H1 (cell line): ENCODE measurements at regions not wholly inside any gene's neighbourhood (a gene's known extent, or its start where the extent isn't known, plus 50 kb on each side); places are given as distances from the start of the nearest gene placed in this dataset.

Experiments
- CTCF ChIA-PET: fragments of 300-600 bp; sonication (Branson Sonifier 250); formaldehyde crosslinking; loops from one replicate; lab custom pipeline; 2021; ENCODE audit not compliant: partially characterized antibody; lab: Charles Lee
- POLR2A ChIA-PET: fragments of 300-600 bp; sonication (Branson Sonifier 250); formaldehyde crosslinking; loops from one replicate; lab custom pipeline; 2021; ENCODE audit warnings: inconsistent platforms; ENCODE audit not compliant: partially characterized antibody; lab: Charles Lee
- DNase-seq, 2 experiments: peaks; one replicate each; pipeline versions ENCODE4 v3.0.0 to v3.0.0-alpha.2; 2010 to 2022; ENCODE audit warnings: low spot score in 2 of 2, low read depth in 1 of 2, mixed read lengths in 1 of 2
- FAIRE-seq: peaks from 2 replicates; lab custom pipeline; 2011; peaks lifted over from hg19 to GRCh38; lab: Jason Lieb, UNC
- H2AFZ ChIP-seq: 2 replicates; pipeline ENCODE4 v1.8.1; 2012; ENCODE audit warnings: low read length, inconsistent platforms
- H2AK5ac ChIP-seq: 2 replicates; pipeline ENCODE4 v1.6.1; 2013; ENCODE audit warnings: low read depth, low read length
- H2BK120ac ChIP-seq: replicated peaks from 2 replicates; pipeline ENCODE3; 2013; ENCODE audit warnings: low read depth, low read length, inconsistent platforms
- H2BK12ac ChIP-seq: 2 replicates; pipeline ENCODE4 v1.6.1; 2013; ENCODE audit warnings: low read depth, low read length
- H2BK15ac ChIP-seq: 2 replicates; pipeline ENCODE4 v1.6.1; 2013; ENCODE audit warnings: low read length
- H2BK20ac ChIP-seq: 2 replicates; pipeline ENCODE4 v1.6.1; 2013; ENCODE audit warnings: low read length
- H2BK5ac ChIP-seq: 2 replicates; pipeline ENCODE4 v1.6.1; 2013; ENCODE audit warnings: low read depth, low read length
- H3K14ac ChIP-seq: 2 replicates; pipeline ENCODE4 v1.6.1; 2013; ENCODE audit warnings: inconsistent platforms; ENCODE audit not compliant: insufficient read length
- H3K18ac ChIP-seq: 2 replicates; pipeline ENCODE4 v1.6.1; 2013; ENCODE audit warnings: low read length; ENCODE audit errors: extremely low read depth
- H3K23ac ChIP-seq: 2 replicates; pipeline ENCODE4 v1.6.1; 2013; ENCODE audit warnings: inconsistent platforms; ENCODE audit not compliant: insufficient read length
- H3K23me2 ChIP-seq: 2 replicates; pipeline ENCODE4 v1.6.1; 2013; ENCODE audit warnings: low read depth, low read length
- H3K27ac ChIP-seq: 2 replicates; pipeline ENCODE4 v1.6.1; 2011; ENCODE audit warnings: low read depth, low read length, inconsistent platforms
- H3K27me3 ChIP-seq, 4 experiments: replicated peaks in 1 of 4; 1 replicate in 1 of 4; 2 replicates in 3 of 4; pipeline versions ENCODE4 v1.6.1 to v1.8.1; 2011 to 2013; ENCODE audit warnings: low read length in 3 of 4, mild to moderate bottlenecking in 3 of 4, inconsistent platforms in 2 of 4, mixed read lengths in 2 of 4, moderate library complexity in 1 of 4; ENCODE audit not compliant: control insufficient read depth in 3 of 4, insufficient read depth in 3 of 4; ENCODE audit errors: extremely low read depth in 1 of 4
- H3K36me3 ChIP-seq, 4 experiments: 2 replicates each; pipeline versions ENCODE4 v1.6.1 to v1.8.1; 2011 to 2013; ENCODE audit warnings: mild to moderate bottlenecking in 4 of 4, low read length in 3 of 4, moderate library complexity in 2 of 4, control low read depth in 1 of 4, inconsistent platforms in 1 of 4; ENCODE audit not compliant: insufficient read depth in 4 of 4, control insufficient read depth in 2 of 4
- H3K4ac ChIP-seq: replicated peaks from 2 replicates; pipeline ENCODE3; 2013; ENCODE audit warnings: low read length, low read depth, mixed read lengths, inconsistent platforms; ENCODE audit not compliant: insufficient read length
- H3K4me1 ChIP-seq, 4 experiments: replicated peaks in 1 of 4; 1 replicate in 1 of 4; 2 replicates in 3 of 4; pipeline versions ENCODE4 v1.6.1 to v1.8.1; 2011 to 2013; ENCODE audit warnings: low read length in 3 of 4, inconsistent platforms in 2 of 4, mixed read lengths in 1 of 4; ENCODE audit not compliant: insufficient read depth in 4 of 4, control insufficient read depth in 3 of 4
- H3K4me2 ChIP-seq, 2 experiments: 2 replicates each; pipeline versions ENCODE4 v1.6.1 to v1.8.1; 2011 to 2013; ENCODE audit warnings: low read depth in 2 of 2, low read length in 2 of 2, control low read depth in 1 of 2, inconsistent platforms in 1 of 2, mild to moderate bottlenecking in 1 of 2; ENCODE audit not compliant: insufficient read depth in 1 of 2
- H3K4me3 ChIP-seq, 4 experiments: fragments of 200-600, 300-600 bp in 1 of 4; sonication (generic), shearing (Covaris generic), sonication (Bioruptor Twin) in 1 of 4; 2 replicates each; pipeline versions ENCODE4 v1.5.1 to v1.8.1; 2011 to 2016; ENCODE audit warnings: low read length in 4 of 4, low read depth in 3 of 4, control low read depth in 2 of 4, inconsistent platforms in 2 of 4, mild to moderate bottlenecking in 2 of 4, mixed read lengths in 1 of 4, moderate library complexity in 1 of 4; ENCODE audit not compliant: insufficient read depth in 2 of 4; ENCODE audit errors: extremely low read depth in 1 of 4
- H3K56ac ChIP-seq: replicated peaks from 2 replicates; pipeline ENCODE3; 2013; ENCODE audit warnings: low read depth, mild to moderate bottlenecking, mixed read lengths, low read length, inconsistent platforms; ENCODE audit not compliant: insufficient read length
- H3K79me1 ChIP-seq: 2 replicates; pipeline ENCODE4 v1.6.1; 2013; ENCODE audit warnings: low read depth, low read length, control low read depth
- H3K79me2 ChIP-seq, 2 experiments: 2 replicates each; pipeline versions ENCODE4 v1.6.1 to v1.8.1; 2012 to 2013; ENCODE audit warnings: low read length in 2 of 2, mild to moderate bottlenecking in 2 of 2, inconsistent platforms in 1 of 2; ENCODE audit not compliant: insufficient read depth in 2 of 2, control insufficient read depth in 1 of 2
- H3K9ac ChIP-seq, 4 experiments: replicated peaks in 1 of 4; 1 replicate in 1 of 4; 2 replicates in 3 of 4; pipeline versions ENCODE4 v1.6.1 to v1.8.1; 2011 to 2013; ENCODE audit warnings: low read depth in 3 of 4, low read length in 3 of 4, control low read depth in 2 of 4, mild to moderate bottlenecking in 2 of 4, moderate library complexity in 2 of 4, inconsistent platforms in 1 of 4; ENCODE audit errors: extremely low read depth in 1 of 4
- H3K9me3 ChIP-seq, 2 experiments: 2 replicates each; pipeline versions ENCODE4 v1.6.1 to v1.8.1; 2012 to 2013; ENCODE audit warnings: mild to moderate bottlenecking in 2 of 2, moderate library complexity in 2 of 2, control low read depth in 1 of 2, inconsistent platforms in 1 of 2, low read depth in 1 of 2, low read length in 1 of 2, mixed read lengths in 1 of 2; ENCODE audit not compliant: insufficient read depth in 2 of 2
- H4K20me1 ChIP-seq, 2 experiments: replicated peaks in 1 of 2; 2 replicates each; pipeline versions ENCODE3 to v1.8.1; 2011 to 2013; ENCODE audit warnings: inconsistent platforms in 2 of 2, low read length in 2 of 2, mild to moderate bottlenecking in 1 of 2; ENCODE audit not compliant: insufficient read depth in 2 of 2, control insufficient read depth in 1 of 2
- H4K5ac ChIP-seq: 2 replicates; pipeline ENCODE4 v1.6.1; 2013; ENCODE audit warnings: low read length, low read depth, mixed read lengths, inconsistent platforms; ENCODE audit not compliant: insufficient read length
- H4K8ac ChIP-seq: 2 replicates; pipeline ENCODE4 v1.8.0; 2013; ENCODE audit warnings: mild to moderate bottlenecking, moderate library complexity, low read length, inconsistent platforms; ENCODE audit not compliant: insufficient read depth; ENCODE audit errors: extremely low read depth
- H4K91ac ChIP-seq: replicated peaks from 2 replicates; pipeline ENCODE3; 2013; ENCODE audit warnings: low read length, mixed read lengths, inconsistent platforms; ENCODE audit not compliant: insufficient read length
- ASH2L ChIP-seq: fragments of 200-600, 300-600 bp; sonication (generic); IDR thresholded peaks from one replicate; pipeline ENCODE4 v1.7.1; 2017; ENCODE audit warnings: low read length
- EP300 ChIP-seq, 2 experiments: IDR thresholded peaks; 1 replicate in 1 of 2; 2 replicates in 1 of 2; pipeline ENCODE4 v1.6.1; 2011 to 2012; ENCODE audit warnings: low read depth in 2 of 2, low read length in 2 of 2, mild to moderate bottlenecking in 2 of 2, borderline replicate concordance in 1 of 2, inconsistent platforms in 1 of 2, moderate library complexity in 1 of 2
- JUN ChIP-seq: IDR thresholded peaks from 2 replicates; pipeline ENCODE4 v1.6.1; 2011; ENCODE audit warnings: low read depth, mild to moderate bottlenecking, improper control_type of control experiment, low read length
- KDM1A ChIP-seq: fragments of 200-600, 300-600 bp; sonication (generic); IDR thresholded peaks from 2 replicates; pipeline ENCODE4 v1.7.1; 2016; ENCODE audit warnings: mild to moderate bottlenecking, low read length, borderline replicate concordance
- NRF1 ChIP-seq: IDR thresholded peaks from 2 replicates; pipeline ENCODE4 v1.6.1; 2011; ENCODE audit warnings: mild to moderate bottlenecking, low read depth, low read length, improper control_type of control experiment
- RBBP5 ChIP-seq: IDR thresholded peaks from 2 replicates; pipeline ENCODE4 v1.7.1; 2012; ENCODE audit warnings: low read depth, mild to moderate bottlenecking, inconsistent platforms, low read length, moderate library complexity, borderline replicate concordance
- TAF1 ChIP-seq: IDR thresholded peaks from 2 replicates; pipeline ENCODE4 v1.6.1; 2011; ENCODE audit warnings: mild to moderate bottlenecking, low read depth, low read length
- WGBS, 2 experiments: shearing (Covaris generic) in 1 of 2; methylation state at CpG; one replicate each; pipeline versions ENCODE4 v1.1.6 to v1.1.7; 2013 to 2015; ENCODE audit warnings: low lambda C conversion rate in 2 of 2, mixed read lengths in 2 of 2, inconsistent platforms in 1 of 2, low coverage in 1 of 2, missing lambda C conversion rate in 1 of 2; ENCODE audit not compliant: insufficient replicate concordance in 2 of 2, insufficient coverage in 1 of 2, insufficient read length in 1 of 2; ENCODE audit errors: extremely low coverage in 1 of 2, missing lambda C conversion rate in 1 of 2; 5-methylcytosine and 5-hydroxymethylcytosine counted together

DNA sequence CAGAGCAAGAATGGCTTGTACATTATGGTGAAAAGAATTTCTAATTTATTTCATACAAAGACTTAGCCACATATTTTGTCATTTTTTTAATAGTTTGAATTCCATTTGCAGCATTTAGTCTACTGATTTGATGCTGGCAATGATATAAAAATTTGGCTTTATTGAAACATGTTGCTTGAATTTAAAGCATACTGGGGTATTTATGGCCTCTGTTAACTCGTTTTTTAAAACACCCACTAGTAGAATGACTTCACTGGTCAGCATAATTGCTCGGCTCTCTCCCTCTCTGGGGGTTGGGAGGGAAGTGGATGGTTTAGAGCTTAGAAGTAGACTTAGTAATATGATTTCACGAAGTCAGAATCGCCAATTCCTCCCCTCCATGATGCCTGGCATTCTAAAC, 354.9 kb upstream of the HTR2A start:
- H2AFZ ChIP-seq, result no peak overlapping the region
- H4K8ac ChIP-seq, result no peak overlapping the region
- H2BK15ac ChIP-seq, result no peak overlapping the region
- no peaks in the 10 kb centered on the region for H3K36me3 ChIP-seq
- no peaks in the 10 kb centered on the region for H3K23me2 ChIP-seq
- H3K4me2 ChIP-seq, result no peak overlapping the region
- H3K4me1 ChIP-seq, result no peaks in the 10 kb centered on the region
- no peak overlapping the region for H2BK120ac ChIP-seq
- H3K27ac ChIP-seq, result no peak overlapping the region
- H3K79me2 ChIP-seq, result no peaks in the 10 kb centered on the region
- H4K20me1 ChIP-seq, result no peaks in the 10 kb centered on the region
- no peak overlapping the region for H3K18ac ChIP-seq
- no peak overlapping the region for H2BK20ac ChIP-seq
- no peak for DNase-seq
- POLR2A ChIA-PET, result no interaction called here
- H2BK5ac ChIP-seq, result no peak overlapping the region
- no peak overlapping the region for H4K5ac ChIP-seq
- whole genome bisulfite sequencing, 2 experiments, result 88% methylated on average over 4 of the region's 4 CpGs; no CpG with 5 or more reads in 1 of the 2 experiments
- no peak overlapping the region for H3K23ac ChIP-seq
- TF ChIP-seq NRF1, result no peak
- no peak for TF ChIP-seq ASH2L
- TF ChIP-seq EP300 (IDR thresholded peaks at IDR 0.05; ENCODE audit: borderline replicate concordance in 1 of 2, low read depth in 2 of 2, low read length in 2 of 2), result no peak
- no peak for TF ChIP-seq TAF1
- TF ChIP-seq KDM1A, result no peak
- no peak for TF ChIP-seq RBBP5
- no peak for TF ChIP-seq JUN
- TF ChIP-seq, all 59 proteins: peak for 0
- FAIRE-seq, result no peak
- Histone ChIP-seq H3K9ac (no peak overlapping the region), H2BK12ac (no peak overlapping the region), H4K91ac (no peak overlapping the region), H3K14ac (no peak overlapping the region), H2AK5ac (no peak overlapping the region), H3K79me1 (no peaks in the 10 kb centered on the region), H3K4ac (no peak overlapping the region), H3K4me3 (no peak overlapping the region), H3K9me3 (no peaks in the 10 kb centered on the region), H3K27me3 (no peaks in the 10 kb centered on the region), H3K56ac (no peak overlapping the region)
- CTCF ChIA-PET, result no interaction called here
